Activated CD8-positive, alpha-beta memory T cell treated with anti-CD3 and anti-CD28 coated beads, Interleukin-2, amount 50 U/mL, for 24 hours (primary cell): ENCODE measurements at regions not wholly inside any gene's neighbourhood (a gene's known extent, or its start where the extent isn't known, plus 50 kb on each side); places are given as distances from the start of the nearest gene placed in this dataset.

Experiments
- DNase-seq: peaks from one replicate; pipeline ENCODE4 v3.0.0-alpha.2; 2020; ENCODE audit errors: extremely low read depth

GRCh38 chr4:57491388-57491787 lies 381.2 kb upstream of the IGFBP7 start:
- no peak for DNase-seq

GRCh38 chr4:57490520-57491255 lies 380.5 kb upstream of the IGFBP7 start:
- no peak for DNase-seq

GRCh38 chr4:57488366-57489162 lies 378.4 kb upstream of the IGFBP7 start:
- DNase-seq: no peak

GRCh38 chr4:57475424-57475823 lies 365.2 kb upstream of the IGFBP7 start:
- DNase-seq: no peak

- no peak for DNase-seq
Measured at GRCh38 chr4:57465321-57466056, 355.3 kb upstream of the IGFBP7 start.

GRCh38 chr4:57462843-57463242 lies 352.7 kb upstream of the IGFBP7 start:
- DNase-seq: no peak

GRCh38 chr4:57460967-57461366 lies 350.8 kb upstream of the IGFBP7 start:
- no peak for DNase-seq

GRCh38 chr4:57448901-57449300 lies 338.7 kb upstream of the IGFBP7 start:
- DNase-seq: no peak

- DNase-seq: no peak
Measured at GRCh38 chr4:57448452-57448851, 338.3 kb upstream of the IGFBP7 start.

GRCh38 chr4:57446266-57446665 lies 336.1 kb upstream of the IGFBP7 start:
- DNase-seq: no peak

GRCh38 chr4:57445686-57446085 lies 335.5 kb upstream of the IGFBP7 start:
- DNase-seq: no peak

- DNase-seq: no peak
Measured at GRCh38 chr4:57444671-57445070, 334.5 kb upstream of the IGFBP7 start.

GRCh38 chr4:57443787-57444186 lies 333.6 kb upstream of the IGFBP7 start:
- DNase-seq: no peak

GRCh38 chr4:57443308-57443707 lies 333.1 kb upstream of the IGFBP7 start:
- DNase-seq: no peak

GRCh38 chr4:57442831-57443291 lies 332.7 kb upstream of the IGFBP7 start:
- DNase-seq: no peak

- no peak for DNase-seq
Measured at GRCh38 chr4:57442241-57442640, 332.1 kb upstream of the IGFBP7 start.

GRCh38 chr4:57437649-57438048 lies 327.5 kb upstream of the IGFBP7 start:
- DNase-seq: no peak

- no peak for DNase-seq
Measured at GRCh38 chr4:57435300-57435699, 325.1 kb upstream of the IGFBP7 start.

GRCh38 chr4:57430726-57431125 lies 320.5 kb upstream of the IGFBP7 start:
- DNase-seq: no peak

- no peak for DNase-seq
Measured at GRCh38 chr4:57426779-57427395, 316.7 kb upstream of the IGFBP7 start.

- no peak for DNase-seq
Measured at GRCh38 chr4:57425610-57426009, 315.4 kb upstream of the IGFBP7 start.
